PC-3 (cell line): ENCODE measurements at regions not wholly inside any gene's neighbourhood (a gene's known extent, or its start where the extent isn't known, plus 50 kb on each side); places are given as distances from the start of the nearest gene placed in this dataset.

Experiments used
- EZH2 ChIP-seq: fragments of 300-600 bp; sonication (generic); IDR thresholded peaks from one replicate; pipeline ENCODE4 v1.6.1; 2017; ENCODE audit warnings: antibody characterized with exemption, mild to moderate bottlenecking, low read length; ENCODE audit not compliant: unreplicated experiment
- EZH2phosphoT487 ChIP-seq: fragments of 300-600 bp; sonication (generic); IDR thresholded peaks from 2 replicates; pipeline ENCODE4 v1.6.1; 2018; ENCODE audit warnings: mild to moderate bottlenecking, antibody characterized with exemption, low read length, borderline replicate concordance
- TF ChIP-seq, protein P1 (sequence below): fragments of 300-600 bp; sonication (generic); conservative IDR thresholded peaks from 2 replicates; pipeline ENCODE4 v1.5.1; 2017; ENCODE audit warnings: antibody characterized with exemption, low read depth, mild to moderate bottlenecking, low read length

DNA sequence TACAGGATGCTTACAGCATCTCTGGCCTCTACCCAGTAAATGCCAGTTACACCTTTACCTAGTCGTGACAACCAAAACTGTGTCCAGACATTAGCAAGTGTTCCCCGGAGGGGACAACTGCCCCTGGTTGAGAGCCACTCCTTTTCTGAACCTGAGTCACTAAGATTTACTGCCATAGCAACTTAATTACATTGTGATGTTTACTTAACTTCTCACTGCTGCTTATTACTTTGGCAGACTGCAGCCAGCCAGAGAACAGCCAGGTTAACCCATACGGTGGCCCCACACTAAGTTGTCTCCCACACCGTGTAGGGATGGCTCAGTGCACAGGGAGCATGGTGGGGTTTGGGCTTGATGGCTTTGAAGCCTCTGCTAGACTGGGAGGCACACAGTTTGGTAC lies 204.7 kb upstream of the SULF2 start:
- TF ChIP-seq, protein P1, sequence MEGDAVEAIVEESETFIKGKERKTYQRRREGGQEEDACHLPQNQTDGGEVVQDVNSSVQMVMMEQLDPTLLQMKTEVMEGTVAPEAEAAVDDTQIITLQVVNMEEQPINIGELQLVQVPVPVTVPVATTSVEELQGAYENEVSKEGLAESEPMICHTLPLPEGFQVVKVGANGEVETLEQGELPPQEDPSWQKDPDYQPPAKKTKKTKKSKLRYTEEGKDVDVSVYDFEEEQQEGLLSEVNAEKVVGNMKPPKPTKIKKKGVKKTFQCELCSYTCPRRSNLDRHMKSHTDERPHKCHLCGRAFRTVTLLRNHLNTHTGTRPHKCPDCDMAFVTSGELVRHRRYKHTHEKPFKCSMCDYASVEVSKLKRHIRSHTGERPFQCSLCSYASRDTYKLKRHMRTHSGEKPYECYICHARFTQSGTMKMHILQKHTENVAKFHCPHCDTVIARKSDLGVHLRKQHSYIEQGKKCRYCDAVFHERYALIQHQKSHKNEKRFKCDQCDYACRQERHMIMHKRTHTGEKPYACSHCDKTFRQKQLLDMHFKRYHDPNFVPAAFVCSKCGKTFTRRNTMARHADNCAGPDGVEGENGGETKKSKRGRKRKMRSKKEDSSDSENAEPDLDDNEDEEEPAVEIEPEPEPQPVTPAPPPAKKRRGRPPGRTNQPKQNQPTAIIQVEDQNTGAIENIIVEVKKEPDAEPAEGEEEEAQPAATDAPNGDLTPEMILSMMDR: no peak
- TF ChIP-seq EZH2phosphoT487: no peak
- TF ChIP-seq EZH2: no peak
